Adrenal gland (tissue), 5 donors: ENCODE measurements at regions not wholly inside any gene's neighbourhood (a gene's known extent, or its start where the extent isn't known, plus 50 kb on each side); places are given as distances from the start of the nearest gene placed in this dataset.

Experiments used
- POLR2A ChIP-seq, 2 donors: fragments of 450-650 bp; IDR thresholded peaks; one replicate each; pipeline ENCODE4 v1.6.1; 2017; ENCODE audit warnings: antibody characterized with exemption in 2 of 2, mild to moderate bottlenecking in 2 of 2, moderate library complexity in 1 of 2
- TF ChIP-seq, protein P1 (sequence below), 6 experiments: fragments of 450-650 bp in 4 of 6; fragments of 200-600 bp in 2 of 6; sonication (generic) in 1 of 6; IDR thresholded peaks; 1 replicate in 5 of 6; 2 replicates in 1 of 6; pipeline versions ENCODE4 v1.5.1 to v1.8.0; 2016 to 2021; ENCODE audit warnings: antibody characterized with exemption in 6 of 6, mild to moderate bottlenecking in 2 of 6, moderate library complexity in 1 of 6
- donor health status: DM: no; HTN: no; CAD: no.

DNA sequence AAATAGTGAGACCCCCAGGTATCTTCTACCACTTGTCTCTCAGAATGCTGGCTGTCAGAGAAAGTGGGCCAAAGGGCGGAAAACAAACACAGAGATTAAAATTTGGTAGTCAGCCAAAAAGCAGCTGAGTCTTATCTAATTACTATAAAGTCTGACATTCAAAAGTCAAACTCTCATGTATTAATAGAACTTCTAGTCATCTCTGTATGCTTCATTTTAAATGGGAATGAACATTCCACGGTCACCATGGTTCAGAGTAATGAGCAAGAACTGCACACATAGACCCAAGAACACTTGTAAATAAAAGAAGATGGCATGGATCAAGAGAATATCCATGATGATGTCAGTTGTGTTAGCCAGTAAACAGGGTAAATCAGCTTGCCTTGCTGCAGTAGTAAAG, 1267.0 kb upstream of the CHAC2 start:
- TF ChIP-seq, protein P1, sequence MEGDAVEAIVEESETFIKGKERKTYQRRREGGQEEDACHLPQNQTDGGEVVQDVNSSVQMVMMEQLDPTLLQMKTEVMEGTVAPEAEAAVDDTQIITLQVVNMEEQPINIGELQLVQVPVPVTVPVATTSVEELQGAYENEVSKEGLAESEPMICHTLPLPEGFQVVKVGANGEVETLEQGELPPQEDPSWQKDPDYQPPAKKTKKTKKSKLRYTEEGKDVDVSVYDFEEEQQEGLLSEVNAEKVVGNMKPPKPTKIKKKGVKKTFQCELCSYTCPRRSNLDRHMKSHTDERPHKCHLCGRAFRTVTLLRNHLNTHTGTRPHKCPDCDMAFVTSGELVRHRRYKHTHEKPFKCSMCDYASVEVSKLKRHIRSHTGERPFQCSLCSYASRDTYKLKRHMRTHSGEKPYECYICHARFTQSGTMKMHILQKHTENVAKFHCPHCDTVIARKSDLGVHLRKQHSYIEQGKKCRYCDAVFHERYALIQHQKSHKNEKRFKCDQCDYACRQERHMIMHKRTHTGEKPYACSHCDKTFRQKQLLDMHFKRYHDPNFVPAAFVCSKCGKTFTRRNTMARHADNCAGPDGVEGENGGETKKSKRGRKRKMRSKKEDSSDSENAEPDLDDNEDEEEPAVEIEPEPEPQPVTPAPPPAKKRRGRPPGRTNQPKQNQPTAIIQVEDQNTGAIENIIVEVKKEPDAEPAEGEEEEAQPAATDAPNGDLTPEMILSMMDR (IDR thresholded peaks at IDR 0.05), result no peak
- TF ChIP-seq POLR2A (IDR thresholded peaks at IDR 0.05), result no peak
